Head of caudate nucleus (tissue), 42 donors: ENCODE measurements at regions not wholly inside any gene's neighbourhood (a gene's known extent, or its start where the extent isn't known, plus 50 kb on each side); places are given as distances from the start of the nearest gene placed in this dataset.

Experiments
- DNase-seq, 42 donors: peaks; one replicate each; pipeline versions ENCODE4 v3.0.0 to v3.0.0-alpha.2; 2020 to 2021; ENCODE audit warnings: mixed read lengths in 7 of 42
- intact Hi-C: fragments of 100-400 bp; cut with DNase I; formaldehyde crosslinking; loops from one replicate; pipeline ENCODE4 v1.15.0; 2022

GRCh38 chr16:77643176-77643575 is 79.1 kb upstream of the NUDT7 start:
- intact Hi-C loops, result no loop called here
- DNase-seq, result no peak

GRCh38 chr16:77645764-77646163 is 76.5 kb upstream of the NUDT7 start:
- intact Hi-C loops, result no loop called here
- DNase-seq, result no peak

DNA sequence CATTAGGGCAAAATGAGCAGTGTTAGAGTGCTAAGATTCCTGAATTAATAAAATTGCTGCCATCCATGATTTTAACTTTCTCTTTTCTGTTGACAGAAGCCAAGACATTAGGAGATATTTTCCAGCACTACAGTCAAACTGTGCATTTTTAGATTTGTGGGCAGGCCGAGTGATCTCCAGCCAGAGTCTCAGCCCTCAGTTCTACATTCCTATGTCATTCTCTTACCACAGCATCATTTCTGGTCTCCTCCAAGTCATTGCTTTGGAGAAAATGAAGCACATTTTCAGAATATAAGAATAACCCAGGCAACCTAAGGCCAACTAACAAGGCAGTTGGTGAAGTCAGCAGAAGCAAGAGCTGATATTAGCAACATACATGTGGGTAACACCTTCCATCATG is 74.6 kb upstream of the NUDT7 start:
- intact Hi-C loops, result no loop called here
- no peak for DNase-seq

DNA sequence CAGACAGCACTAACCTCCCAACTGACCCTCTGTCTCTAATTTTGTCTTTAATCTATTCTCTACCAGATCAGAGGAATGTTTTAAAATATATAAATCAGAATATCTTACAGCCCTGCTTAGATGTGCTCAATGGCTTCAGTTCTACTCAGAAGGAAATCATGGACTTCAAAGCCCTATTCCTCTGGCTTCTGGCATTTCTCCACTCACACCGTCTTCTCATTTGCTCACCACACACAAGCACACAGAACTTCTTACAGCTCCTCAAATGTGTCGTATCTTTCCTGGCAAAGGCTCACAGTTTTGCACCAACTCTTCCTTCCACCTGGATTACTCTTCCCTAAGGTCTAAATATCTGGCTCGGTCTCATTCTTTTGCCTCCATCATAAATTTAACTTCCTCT is 71.6 kb upstream of the NUDT7 start:
- intact Hi-C loops, result no loop called here

DNA sequence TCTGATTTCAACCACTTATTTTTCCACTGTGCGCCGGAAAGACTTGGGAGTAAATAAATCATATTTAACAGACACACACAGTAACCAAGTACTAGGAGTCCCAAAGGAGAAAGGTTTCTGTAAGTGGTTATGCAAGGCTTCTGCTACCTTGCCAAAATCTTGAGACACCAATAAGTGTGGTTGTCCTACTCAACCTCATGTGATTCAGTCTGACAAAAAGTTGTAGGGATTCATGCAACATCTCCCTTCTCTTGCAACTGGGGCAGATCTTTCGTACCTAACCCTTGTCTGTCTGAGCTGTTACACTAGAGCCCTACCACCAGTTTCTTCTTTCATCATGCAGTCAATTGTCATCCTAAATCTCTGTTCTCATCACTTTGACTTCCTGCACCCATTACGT is 69.9 kb upstream of the NUDT7 start:
- intact Hi-C loops, result no loop called here

More for the DNA sequence above, 71.6 kb upstream of the NUDT7 start:
- no peak for DNase-seq

GRCh38 chr16:77657016-77657415 is 65.3 kb upstream of the NUDT7 start:
- DNase-seq, result no peak
- intact Hi-C loops, result no loop called here

More for the DNA sequence above, 69.9 kb upstream of the NUDT7 start:
- no peak for DNase-seq

DNA sequence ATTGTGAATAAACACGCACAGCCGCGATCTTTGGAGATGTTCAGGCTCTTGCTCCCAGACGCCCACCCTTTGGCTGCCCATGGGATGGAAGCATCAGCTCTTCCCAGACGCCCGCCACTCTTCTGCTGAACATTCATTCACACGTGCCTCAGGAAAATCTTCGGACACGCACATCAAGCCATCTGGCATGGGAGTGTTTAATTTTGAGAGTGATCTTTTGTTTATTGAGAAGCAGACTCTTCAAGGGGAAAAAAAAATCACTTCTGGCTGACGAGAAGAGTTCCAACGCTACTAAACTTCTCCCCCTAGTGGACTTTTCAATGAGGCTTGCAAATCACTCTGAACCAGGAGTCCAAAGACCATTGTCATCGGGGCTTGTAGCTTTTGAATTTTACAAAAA is 62.0 kb upstream of the NUDT7 start:
- intact Hi-C loops, result no loop called here

GRCh38 chr16:77662246-77662645 is 60.1 kb upstream of the NUDT7 start:
- intact Hi-C loops, result no loop called here
- DNase-seq, result no peak

More for the DNA sequence above, 62.0 kb upstream of the NUDT7 start:
- peak in 4 of 42 donors; percentile 8 to 40 (median 32) for DNase-seq

DNA sequence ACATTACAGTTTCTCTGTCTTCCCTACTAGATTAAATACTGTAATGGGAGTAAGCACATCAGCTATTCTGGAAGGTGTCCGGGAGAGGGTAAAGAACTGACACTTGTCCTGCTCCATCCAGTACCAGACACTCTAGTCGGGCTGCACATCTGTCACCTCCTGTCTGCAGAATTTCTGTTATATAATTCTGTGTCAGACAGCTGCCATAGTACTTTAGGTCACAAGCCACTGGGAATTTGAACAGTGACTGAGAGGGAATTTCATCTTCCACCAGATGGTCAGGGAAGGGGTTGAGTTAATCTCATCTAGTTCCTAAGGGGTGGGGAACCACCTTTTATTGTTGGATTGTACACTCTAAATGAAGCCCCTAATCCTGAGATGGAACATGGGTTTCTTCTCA is 58.6 kb upstream of the NUDT7 start:
- DNase-seq, result no peak
- intact Hi-C loops, result no loop called here

DNA sequence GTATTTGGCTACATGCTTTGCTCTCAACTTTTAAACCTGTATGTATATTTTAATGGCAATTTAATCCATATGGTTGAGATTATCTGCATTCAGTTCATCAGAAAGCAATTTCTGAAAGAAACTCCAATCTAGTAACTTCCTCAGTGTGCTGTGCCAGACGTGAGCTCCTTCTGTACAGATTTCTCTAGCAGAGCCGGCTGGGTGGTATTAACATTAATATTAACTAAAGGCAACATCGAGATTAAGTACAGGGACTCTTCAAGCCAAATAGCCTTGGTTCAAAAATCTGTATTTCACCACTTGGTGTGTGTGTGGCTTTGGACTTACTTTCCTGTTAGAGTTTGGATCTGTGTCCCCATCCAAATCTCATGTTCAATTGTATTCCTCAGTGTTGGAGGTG is 55.5 kb upstream of the NUDT7 start:
- DNase-seq, result no peak
- intact Hi-C loops, result no loop called here

DNA sequence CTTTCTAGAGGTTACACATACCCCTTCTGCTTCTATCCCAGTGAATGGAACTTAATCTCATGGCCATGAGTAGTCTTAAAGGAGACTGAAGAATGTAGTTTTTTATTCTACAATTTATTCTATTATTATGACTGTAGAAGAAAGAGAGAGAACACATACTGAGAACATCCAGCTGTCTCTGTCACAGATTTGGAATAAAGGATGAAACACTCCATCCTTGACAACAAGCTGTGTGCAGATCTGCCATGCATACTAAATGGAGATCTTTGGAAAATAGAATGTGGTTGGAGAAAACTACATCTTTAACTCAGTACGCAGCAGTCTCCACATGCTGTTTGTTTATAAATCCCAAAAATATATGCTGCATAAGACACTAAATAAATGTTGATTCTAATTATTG is 54.1 kb upstream of the NUDT7 start:
- no peak for DNase-seq
- intact Hi-C loops, result no loop called here

GRCh38 chr16:77669057-77669456 is 53.3 kb upstream of the NUDT7 start:
- intact Hi-C loops, result no loop called here
- DNase-seq, result no peak
